ENCODE measurements at regions not wholly inside any gene's neighbourhood (a gene's known extent, or its start where the extent isn't known, plus 50 kb on each side); places are given as distances from the start of the nearest gene placed in this dataset.

DNA sequence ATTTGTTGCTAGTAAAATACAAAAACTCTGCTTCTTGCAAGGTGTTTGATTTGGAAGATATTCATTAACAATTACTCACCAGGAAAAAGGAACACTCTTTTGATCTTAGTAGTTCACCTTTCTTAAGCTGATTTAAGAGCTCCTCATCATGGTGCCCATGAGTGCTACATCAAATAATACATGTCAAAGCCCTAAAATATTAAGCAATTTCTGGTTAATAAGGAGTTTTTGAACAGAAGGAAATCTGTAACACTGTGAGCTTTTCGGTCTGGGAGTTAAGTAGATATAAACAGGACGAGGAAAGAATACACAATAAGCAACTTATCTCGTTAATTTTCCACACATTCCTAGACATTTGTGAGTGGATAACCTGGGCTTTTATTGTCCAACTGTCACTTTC is 83.9 kb upstream of the DCBLD2 start:
- Histone ChIP-seq H2BK20ac (ENCODE audit: low read depth, low read length, poor library complexity, severe bottlenecking) (no peak overlapping the region), H4K91ac (ENCODE audit: insufficient read length, low read depth, low read length) (no peak overlapping the region), H3T11ph (ENCODE audit: low read length) (no peak overlapping the region), H3K9me3 (ENCODE audit: control insufficient read depth, low read depth, low read length) (no peaks in the 10 kb centered on the region), H3K4me1 (ENCODE audit: insufficient read depth, low read length) (no peaks in the 10 kb centered on the region), H2BK120ac (ENCODE audit: low read depth, low read length, poor library complexity, severe bottlenecking) (no peak overlapping the region), H3K79me2 (ENCODE audit: insufficient read depth, low read length) (no peaks in the 10 kb centered on the region), H3K56ac (ENCODE audit: insufficient read length, low read depth, low read length) (no peak overlapping the region), H3K23ac (ENCODE audit: insufficient read length, low read depth, low read length) (no peak overlapping the region), H3K18ac (ENCODE audit: insufficient read length, low read depth, low read length) (no peak overlapping the region), H4K5ac (ENCODE audit: insufficient read length, low read depth, low read length) (no peak overlapping the region), H4K20me1 (ENCODE audit: control insufficient read depth, insufficient read depth, insufficient read length) (no peaks in the 10 kb centered on the region), H3K27ac (ENCODE audit: insufficient read length, low read depth, low read length) (no peak overlapping the region), H3K4ac (ENCODE audit: low read depth, low read length) (no peak overlapping the region), H3K4me2 (ENCODE audit: insufficient read depth, insufficient read length, low read length) (no peak overlapping the region), H3K9ac (ENCODE audit: extremely low read depth, insufficient read length, low read length) (no peak overlapping the region), H2BK12ac (ENCODE audit: insufficient read length, low read depth, low read length) (no peak overlapping the region), H3K23me2 (ENCODE audit: insufficient read length, low read depth, low read length, poor library complexity, severe bottlenecking) (no peaks in the 10 kb centered on the region), H3K14ac (ENCODE audit: insufficient read depth, low read length) (no peak overlapping the region), H2BK15ac (ENCODE audit: low read depth, low read length) (no peak overlapping the region), H4K8ac (replicated peaks; ENCODE audit: insufficient read length, low read depth, low read length) (no peak overlapping the region), H3K27me3 (ENCODE audit: insufficient read depth, low read length) (no peaks in the 10 kb centered on the region), H2AK5ac (ENCODE audit: insufficient read length, low read length) (no peak overlapping the region), H2BK5ac (ENCODE audit: insufficient read length, low read length) (no peak overlapping the region), H3K79me1 (ENCODE audit: insufficient read depth, low read depth, low read length, poor library complexity, severe bottlenecking) (no peaks in the 10 kb centered on the region), H2AFZ (ENCODE audit: low read length) (no peak overlapping the region)
- TF ChIP-seq, protein P1, sequence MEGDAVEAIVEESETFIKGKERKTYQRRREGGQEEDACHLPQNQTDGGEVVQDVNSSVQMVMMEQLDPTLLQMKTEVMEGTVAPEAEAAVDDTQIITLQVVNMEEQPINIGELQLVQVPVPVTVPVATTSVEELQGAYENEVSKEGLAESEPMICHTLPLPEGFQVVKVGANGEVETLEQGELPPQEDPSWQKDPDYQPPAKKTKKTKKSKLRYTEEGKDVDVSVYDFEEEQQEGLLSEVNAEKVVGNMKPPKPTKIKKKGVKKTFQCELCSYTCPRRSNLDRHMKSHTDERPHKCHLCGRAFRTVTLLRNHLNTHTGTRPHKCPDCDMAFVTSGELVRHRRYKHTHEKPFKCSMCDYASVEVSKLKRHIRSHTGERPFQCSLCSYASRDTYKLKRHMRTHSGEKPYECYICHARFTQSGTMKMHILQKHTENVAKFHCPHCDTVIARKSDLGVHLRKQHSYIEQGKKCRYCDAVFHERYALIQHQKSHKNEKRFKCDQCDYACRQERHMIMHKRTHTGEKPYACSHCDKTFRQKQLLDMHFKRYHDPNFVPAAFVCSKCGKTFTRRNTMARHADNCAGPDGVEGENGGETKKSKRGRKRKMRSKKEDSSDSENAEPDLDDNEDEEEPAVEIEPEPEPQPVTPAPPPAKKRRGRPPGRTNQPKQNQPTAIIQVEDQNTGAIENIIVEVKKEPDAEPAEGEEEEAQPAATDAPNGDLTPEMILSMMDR (conservative IDR thresholded peaks at IDR 0.05), result no peak
- WGBS (ENCODE audit: extremely low coverage, insufficient read length, low lambda C conversion rate), result no CpG with 5 or more reads among the region's 3 CpGs
- Mint-ChIP-seq H3K4me1 (peaks cover 18 to 21% of the 10 kb centered on the region in 2 experiments), H3K9me3 (no peaks in the 10 kb centered on the region), H3K27ac (no peak overlapping the region), H3K36me3 (ENCODE audit: insufficient read depth in 1 of 3, low read depth in 3 of 3) (no peaks in the 10 kb centered on the region), H3K27me3 (ENCODE audit: low read depth) (no peaks in the 10 kb centered on the region), H3K4me3 (no peak overlapping the region)
- no peak for DNase-seq
